Motor neuron (in vitro differentiated cells): ENCODE measurements at regions not wholly inside any gene's neighbourhood (a gene's known extent, or its start where the extent isn't known, plus 50 kb on each side); places are given as distances from the start of the nearest gene placed in this dataset.

Source experiments
- ATAC-seq, 8 experiments: fragments of 200-7000 bp; cut with Tn5 transposase; replicated peaks in 6 of 8; 2 replicates each; pipeline ENCODE4 v1.8.0; 2021; ENCODE audit warnings: mild to moderate bottlenecking in 8 of 8, moderate library complexity in 8 of 8
- H3K27ac ChIP-seq, 2 donors: fragments of 250-450 bp; sonication (Bioruptor Pico); 2 replicates each; pipeline ENCODE4 v1.9.0; 2021; ENCODE audit warnings: antibody characterized with exemption in 2 of 2, mild to moderate bottlenecking in 2 of 2, moderate library complexity in 1 of 2
- H3K4me1 ChIP-seq, 2 donors: fragments of 250-450 bp; sonication (Bioruptor Pico); replicated peaks in 1 of 2; 2 replicates each; pipeline ENCODE4 v1.6.1; 2021; ENCODE audit warnings: antibody characterized with exemption in 2 of 2, mild to moderate bottlenecking in 2 of 2, moderate library complexity in 1 of 2
- H3K4me3 ChIP-seq, 5 donors: fragments of 250-450 bp; sonication (Bioruptor Pico); 2 replicates each; pipeline ENCODE4 v1.9.0; 2021; ENCODE audit warnings: antibody characterized with exemption in 5 of 5, mild to moderate bottlenecking in 5 of 5, moderate library complexity in 4 of 5
- WGBS, 10 experiments: fragments of 450-650 bp; shearing (Covaris generic); methylation state at CpG; one replicate each; pipeline ENCODE4 v1.0.0; 2022; 5-methylcytosine and 5-hydroxymethylcytosine counted together
- in situ Hi-C, 9 experiments: fragments of 400-800 bp; cut with MboI; loops; one replicate each; pipeline ENCODE4 v1.15.0; 2021; ENCODE audit warnings: low sequenced_read_pairs in 9 of 9, low pct_unique_long_range_greater_than_20kb in 2 of 9; ENCODE audit not compliant: unreplicated experiment in 9 of 9

GRCh38 chr12:58163021-58163420 is 221.7 kb downstream of the ATP23 start:
- Histone ChIP-seq H3K4me3 (no peak overlapping the region), H3K4me1 (no peaks in the 10 kb centered on the region), H3K27ac (no peak overlapping the region)
- WGBS, 10 experiments = 51 to 100% (median 90%) methylated on average over 1 to 4 of the region's 4 CpGs
- no peak for ATAC-seq
- in situ Hi-C loops = no loop called here

DNA sequence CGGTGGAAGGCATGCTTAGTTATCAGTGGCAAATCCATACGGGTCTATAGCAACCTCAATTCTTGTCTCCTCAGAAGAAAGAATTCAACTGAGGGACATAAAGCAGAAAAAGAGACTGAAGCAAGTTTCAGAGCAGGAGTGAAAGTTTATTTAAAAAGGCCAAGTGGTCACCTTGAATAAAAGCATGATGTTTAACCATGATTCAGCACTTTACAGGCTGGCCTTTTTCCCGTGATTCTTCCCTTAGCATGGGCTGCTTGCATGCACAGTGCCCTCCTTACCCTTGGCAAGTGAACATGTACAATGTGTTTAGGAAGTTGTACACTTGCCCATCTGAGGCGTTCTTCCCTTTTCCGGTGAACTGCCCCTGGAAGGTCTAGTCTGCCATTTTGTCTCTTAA is 225.3 kb downstream of the ATP23 start:
- ATAC-seq = no peak
- 10 to 96% (median 70%) methylated on average over 2 to 5 of the region's 5 CpGs for whole genome bisulfite sequencing, 10 experiments
- Histone ChIP-seq H3K4me3 (no peak overlapping the region), H3K27ac (no peak overlapping the region), H3K4me1 (peaks cover 16 to 22% of the 10 kb centered on the region in 2 donors)
- in situ Hi-C loops = no loop called here

DNA sequence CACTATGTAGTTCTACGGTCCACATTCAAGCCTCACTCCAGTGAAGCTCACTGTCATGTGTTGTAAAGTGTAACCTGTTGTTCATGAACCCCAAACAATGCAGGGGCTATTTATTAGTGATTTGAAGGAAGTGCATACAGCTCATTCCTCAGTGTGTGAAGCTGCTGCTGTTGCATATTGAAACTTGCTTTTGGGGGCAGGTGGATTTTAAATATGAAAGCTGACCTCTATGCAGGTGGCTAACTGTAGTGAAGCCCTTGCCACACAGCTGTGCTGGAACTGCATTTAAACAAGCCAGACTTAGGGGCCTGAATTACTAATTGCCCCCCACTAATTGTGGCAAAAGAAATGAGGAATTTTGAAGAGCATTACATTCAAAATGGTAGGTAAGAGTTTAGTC is 226.3 kb downstream of the ATP23 start:
- no peak for ATAC-seq
- in situ Hi-C loops = no loop called here
- Histone ChIP-seq H3K27ac (no peak overlapping the region), H3K4me3 (no peak overlapping the region), H3K4me1 (peaks cover 21 to 26% of the 10 kb centered on the region in 2 donors)
- WGBS, 10 experiments = 0 to 50% (median 19%) methylated on average over 1 of the region's 1 CpG; no CpG with 5 or more reads in 4 of the 10 experiments

DNA sequence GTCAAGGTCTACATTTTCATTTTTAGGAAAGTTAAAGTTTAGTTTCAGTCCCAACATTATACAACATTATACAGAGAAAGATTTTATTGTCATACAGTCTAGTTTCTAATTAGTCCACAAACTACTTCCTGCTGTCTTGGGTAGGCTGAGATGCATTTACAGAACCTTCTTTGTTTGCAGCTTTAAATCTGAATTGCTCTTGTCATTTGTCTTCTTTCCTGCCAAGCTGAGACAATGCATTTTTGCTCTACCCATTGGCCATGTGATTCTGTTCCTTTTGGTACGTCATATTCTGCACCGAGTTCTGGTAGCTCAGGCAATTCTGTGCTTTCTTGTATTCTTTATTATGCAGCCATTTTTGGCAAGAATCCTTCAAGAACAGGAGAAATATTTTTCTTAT is 228.5 kb downstream of the ATP23 start:
- in situ Hi-C loops = no loop called here
- Histone ChIP-seq H3K4me1 (peaks cover 25 to 37% of the 10 kb centered on the region in 2 donors), H3K27ac (peak overlapping the region; percentile 34 to 57), H3K4me3 (no peak overlapping the region)
- ATAC-seq = peak in 5 of 8 experiments; percentile 71 to 88 (median 81)
- 10 to 61% (median 27%) methylated on average over 2 of the region's 2 CpGs; no CpG with 5 or more reads in 3 of the 10 experiments for WGBS, 10 experiments

DNA sequence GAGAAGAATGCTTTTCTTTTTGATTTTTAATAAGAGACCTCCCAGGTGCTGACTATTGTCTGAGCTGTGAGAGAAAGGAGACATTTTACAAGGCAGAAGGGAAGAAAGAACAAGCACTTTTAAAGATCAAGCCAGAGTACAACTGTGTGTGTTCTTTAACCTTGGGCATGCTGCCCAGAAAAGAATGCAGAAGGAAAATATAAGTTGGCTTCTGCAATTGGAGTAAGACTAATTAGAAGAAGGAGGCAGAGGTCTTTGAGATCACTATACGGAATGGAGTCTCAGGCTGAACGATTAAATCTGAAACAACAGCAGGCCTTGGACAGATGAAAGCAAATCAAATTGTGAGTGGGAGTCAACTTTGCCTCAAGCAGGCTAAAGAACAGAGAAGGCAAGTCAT is 230.5 kb downstream of the ATP23 start:
- peaks cover 27 to 38% of the 10 kb centered on the region in 2 donors for H3K4me1 ChIP-seq
- in situ Hi-C loops = no loop called here
- 13 to 92% (median 78%) methylated on average over 1 to 2 of the region's 2 CpGs; no CpG with 5 or more reads in 3 of the 10 experiments for WGBS, 10 experiments
- peak in 1 of 8 experiments; percentile 43 for ATAC-seq
- no peak overlapping the region for H3K27ac ChIP-seq
- H3K4me3 ChIP-seq = no peak overlapping the region

DNA sequence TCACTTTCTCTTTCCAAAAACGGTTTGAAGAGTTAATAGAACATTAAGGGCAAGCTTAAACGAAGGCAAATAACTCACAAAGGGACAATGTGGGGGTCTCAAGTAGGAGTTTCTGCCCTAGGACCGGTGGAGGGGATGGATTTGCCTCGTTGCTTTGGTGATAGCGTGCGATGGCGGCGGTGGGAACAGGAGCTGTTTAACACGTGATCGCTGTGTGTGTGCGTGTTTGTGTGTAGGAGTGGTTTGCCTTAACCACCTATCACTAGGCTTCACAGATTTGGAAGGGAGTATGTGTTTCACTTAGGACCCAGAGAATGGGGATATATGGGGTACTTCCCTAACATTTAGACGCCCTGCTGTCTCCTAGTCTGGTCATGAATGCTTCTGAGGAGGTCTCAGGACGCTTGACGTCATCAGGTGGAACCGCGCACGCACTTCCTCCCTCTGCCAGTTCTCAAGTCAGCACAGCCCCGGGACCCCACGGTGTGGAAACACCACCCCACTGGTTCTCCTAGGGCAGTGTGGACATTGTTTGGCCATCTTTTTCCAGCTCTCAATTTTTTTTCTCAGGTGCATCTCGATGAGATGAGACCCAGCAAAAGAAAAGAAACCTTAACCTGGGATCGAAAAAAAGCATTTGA is 231.2 kb downstream of the ATP23 start:
- in situ Hi-C loops = no loop called here
- 31 to 100% (median 87%) methylated on average over 1 to 15 of the region's 21 CpGs for WGBS, 10 experiments
- Histone ChIP-seq H3K27ac (no peak overlapping the region), H3K4me1 (peaks cover 27 to 38% of the 10 kb centered on the region in 2 donors), H3K4me3 (no peak overlapping the region)
- ATAC-seq = no peak

DNA sequence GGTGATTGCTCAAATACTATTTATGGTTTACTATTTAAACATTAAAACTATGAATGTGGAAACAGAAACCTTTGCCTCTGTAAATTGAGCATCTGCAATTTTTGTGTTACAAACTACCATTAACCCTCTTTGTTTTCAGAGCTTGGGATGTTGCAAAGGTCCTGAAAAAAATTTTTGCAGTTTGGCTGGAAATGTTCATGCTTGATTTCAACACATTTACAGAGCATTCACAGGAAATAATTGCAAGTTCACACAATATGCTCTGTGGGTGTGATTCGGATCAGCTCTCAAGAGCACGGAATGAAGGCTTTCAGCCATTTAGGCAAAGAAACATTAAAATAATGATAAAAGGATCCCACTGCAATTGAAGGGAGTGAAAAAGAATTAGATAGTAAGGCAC is 232.9 kb downstream of the ATP23 start:
- WGBS, 10 experiments = 0 to 100% (median 63%) methylated on average over 1 to 2 of the region's 2 CpGs; no CpG with 5 or more reads in 2 of the 10 experiments
- Histone ChIP-seq H3K4me3 (no peak overlapping the region), H3K27ac (no peak overlapping the region), H3K4me1 (peaks cover 24 to 35% of the 10 kb centered on the region in 2 donors)
- peak in 1 of 8 experiments; percentile 38 for ATAC-seq
- in situ Hi-C loops = no loop called here

- ATAC-seq = peak in 2 of 8 experiments; percentile 61 to 78
- Histone ChIP-seq H3K27ac (no peak overlapping the region), H3K4me1 (peaks cover 13 to 16% of the 10 kb centered on the region in 2 donors), H3K4me3 (no peak overlapping the region)
- in situ Hi-C loops = no loop called here
- WGBS, 10 experiments = 20 to 100% (median 50%) methylated on average over 1 to 7 of the region's 7 CpGs; no CpG with 5 or more reads in 1 of the 10 experiments
Observed at GRCh38 chr12:58176296-58176869, 235.0 kb downstream of the ATP23 start.

DNA sequence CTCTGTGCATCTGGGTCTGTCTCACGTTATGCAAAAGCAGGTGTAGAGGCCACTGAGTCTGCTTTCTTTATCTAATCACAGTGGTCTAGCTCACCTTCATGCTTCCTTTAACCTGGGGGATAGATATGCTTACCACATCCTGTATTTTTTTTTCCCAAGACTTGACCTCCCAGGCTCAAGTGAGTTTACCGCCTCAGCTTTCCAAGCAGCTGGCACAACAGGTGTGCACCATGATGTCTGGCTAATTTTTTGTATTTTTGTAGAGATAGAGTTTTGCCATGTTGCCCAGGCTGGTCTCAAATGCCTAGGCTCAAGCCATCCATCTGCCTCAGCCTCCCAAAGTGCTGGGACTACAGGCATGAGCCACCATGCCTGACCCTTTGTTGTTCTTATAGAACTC is 236.0 kb downstream of the ATP23 start:
- Histone ChIP-seq H3K4me1 (peaks cover 6 to 12% of the 10 kb centered on the region in 2 donors), H3K4me3 (no peak overlapping the region), H3K27ac (no peak overlapping the region)
- in situ Hi-C loops = no loop called here
- ATAC-seq = no peak
- WGBS, 10 experiments = 7 to 100% (median 90%) methylated on average over 1 to 2 of the region's 2 CpGs; no CpG with 5 or more reads in 4 of the 10 experiments

GRCh38 chr12:58184212-58184611 is 242.8 kb downstream of the ATP23 start:
- no peak overlapping the region for H3K27ac ChIP-seq
- no peak overlapping the region for H3K4me3 ChIP-seq
- in situ Hi-C loops = no loop called here
- peak in 1 of 8 experiments; percentile 53 for ATAC-seq
- no peaks in the 10 kb centered on the region for H3K4me1 ChIP-seq

GRCh38 chr12:58186401-58186800 is 245.0 kb downstream of the ATP23 start:
- WGBS, 10 experiments = 45 to 100% (median 79%) methylated on average over 1 to 4 of the region's 4 CpGs; no CpG with 5 or more reads in 2 of the 10 experiments
- in situ Hi-C loops = no loop called here
- H3K4me3 ChIP-seq = no peak overlapping the region

GRCh38 chr12:58186914-58187313 is 245.5 kb downstream of the ATP23 start:
- no peaks in the 10 kb centered on the region for H3K4me1 ChIP-seq
- in situ Hi-C loops = no loop called here
- no peak overlapping the region for H3K27ac ChIP-seq
- 50 to 100% (median 91%) methylated on average over 1 to 3 of the region's 3 CpGs; no CpG with 5 or more reads in 3 of the 10 experiments for WGBS, 10 experiments
- ATAC-seq = no peak
- H3K4me3 ChIP-seq = no peak overlapping the region

More at GRCh38 chr12:58186401-58186800, 245.0 kb downstream of the ATP23 start:
- ATAC-seq = no peak
- Histone ChIP-seq H3K4me1 (no peaks in the 10 kb centered on the region), H3K27ac (no peak overlapping the region)

DNA sequence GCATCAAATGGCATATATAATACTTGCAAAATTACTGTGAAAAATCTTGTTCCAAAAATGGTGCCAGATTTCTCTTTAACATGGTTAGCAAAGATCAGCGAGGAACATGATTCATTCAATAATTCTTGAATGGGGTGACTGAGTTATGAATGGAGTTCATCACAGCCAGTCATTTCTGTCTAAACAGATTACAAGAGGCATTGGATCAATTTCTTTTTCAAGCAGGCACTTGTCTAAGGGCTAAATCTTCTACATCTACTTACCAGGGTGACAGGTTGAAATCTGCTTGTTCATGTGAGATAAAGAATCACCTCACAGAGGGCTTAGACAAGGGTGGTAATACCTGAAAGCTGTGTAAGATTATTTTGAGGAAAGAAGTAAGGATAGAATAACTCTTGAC is 247.7 kb downstream of the ATP23 start:
- no peak for ATAC-seq
- H3K4me1 ChIP-seq = no peaks in the 10 kb centered on the region
- in situ Hi-C loops = no loop called here

More for the DNA sequence above, 247.7 kb downstream of the ATP23 start:
- Histone ChIP-seq H3K27ac (no peak overlapping the region), H3K4me3 (no peak overlapping the region)
- WGBS, 10 experiments = 0 to 100% (median 78%) methylated on average over 1 of the region's 1 CpG; no CpG with 5 or more reads in 2 of the 10 experiments
